Activated naive CD8-positive, alpha-beta T cell treated with anti-CD3 and anti-CD28 coated beads, Interleukin-2, amount 10 ng/mL, durations not matched to agents 7 days and 5 days (primary cell): ENCODE measurements at regions not wholly inside any gene's neighbourhood (a gene's known extent, or its start where the extent isn't known, plus 50 kb on each side); places are given as distances from the start of the nearest gene placed in this dataset.
A peak's percentile ranks its signal among the peaks of the same experiment; 100 is the strongest.

Experiments used
- ATAC-seq: fragments of 150-1000 bp; cut with Tn5 transposase; one replicate; pipeline ENCODE4 v1.10.0; 2021; ENCODE audit warnings: low read depth, moderate library complexity
- POLR2A ChIA-PET: fragments of 350-600 bp; sonication (Branson Sonifier 250); formaldehyde crosslinking; loops from one replicate; lab custom pipeline; 2021; ENCODE audit warnings: antibody characterized with exemption; lab: Charles Lee
- DNase-seq: peaks from one replicate; pipeline ENCODE4 v3.0.0; 2021
- H3K27ac Mint-ChIP-seq: one replicate; pipeline ENCODE4 v1.8.0; 2022; ENCODE audit warnings: mild to moderate bottlenecking, mixed read lengths
- H3K27me3 Mint-ChIP-seq: one replicate; pipeline ENCODE4 v1.8.0; 2022; ENCODE audit warnings: mild to moderate bottlenecking, moderate library complexity, mixed read lengths
- H3K36me3 Mint-ChIP-seq: one replicate; pipeline ENCODE4 v1.8.0; 2021; ENCODE audit warnings: mild to moderate bottlenecking, mixed read lengths
- H3K4me1 Mint-ChIP-seq: one replicate; pipeline ENCODE4 v1.8.0; 2021; ENCODE audit warnings: mixed read lengths
- H3K4me3 Mint-ChIP-seq: one replicate; pipeline ENCODE4 v1.8.0; 2022; ENCODE audit warnings: mild to moderate bottlenecking, moderate library complexity, mixed read lengths
- H3K9me3 Mint-ChIP-seq: one replicate; pipeline ENCODE4 v1.8.0; 2021; ENCODE audit warnings: mixed read lengths

- Mint-ChIP-seq H3K36me3 (no peaks in the 10 kb centered on the region), H3K4me1 (peaks cover 68% of the 10 kb centered on the region), H3K27ac (no peak overlapping the region), H3K27me3 (peaks cover 1% of the 10 kb centered on the region), H3K4me3 (no peak overlapping the region), H3K9me3 (no peaks in the 10 kb centered on the region)
- POLR2A ChIA-PET, result no interaction called here
- no peak for ATAC-seq
- no peak for DNase-seq
These were observed 153.8 kb downstream of the CEBPB start for GRCh38 chr20:50344232-50345071.

DNA sequence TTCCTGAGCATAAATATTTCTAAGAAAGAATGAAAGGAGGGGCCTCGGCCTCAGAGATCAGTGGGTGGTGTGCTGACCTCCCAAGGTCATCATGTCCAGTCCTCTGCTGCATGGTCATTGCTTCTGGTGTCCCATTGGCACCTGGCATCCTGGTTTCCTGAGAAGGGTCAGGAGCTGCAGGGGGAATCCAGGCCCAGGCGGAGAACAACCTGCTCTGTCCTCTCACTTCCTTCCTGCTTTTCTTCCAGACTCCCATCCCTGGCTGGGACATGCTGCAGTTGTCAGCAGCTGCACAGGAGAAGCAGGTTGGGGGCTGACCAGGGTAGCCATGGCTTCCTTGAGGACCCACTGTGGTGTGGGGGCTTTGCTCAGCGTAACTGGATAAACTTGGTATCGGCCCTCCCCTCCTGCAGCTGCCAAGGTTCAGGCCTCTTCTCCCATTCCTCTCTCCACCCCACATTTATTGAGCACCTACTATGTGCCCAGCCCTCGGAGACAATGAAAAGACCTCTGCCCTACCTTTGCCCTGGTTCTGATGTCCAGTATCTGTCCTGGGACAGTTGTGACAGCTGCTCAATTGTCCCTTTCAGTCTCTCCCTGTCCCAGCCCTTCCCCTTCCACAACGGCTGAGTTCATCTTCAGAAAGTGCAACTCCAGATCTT, 155.2 kb downstream of the CEBPB start:
- peak overlapping the region; percentile 19 for H3K27ac Mint-ChIP-seq
- H3K36me3 Mint-ChIP-seq, result no peaks in the 10 kb centered on the region
- DNase-seq, result no peak
- peaks cover 1% of the 10 kb centered on the region for H3K27me3 Mint-ChIP-seq
- POLR2A ChIA-PET, result interaction anchor here (0.9 to 1.4 kb wide), 2 partner anchors 9 to 155 kb away, joined by 3 read pairs; no protein-coding TSS in a partner anchor
- peaks cover 65% of the 10 kb centered on the region for H3K4me1 Mint-ChIP-seq
- no peaks in the 10 kb centered on the region for H3K9me3 Mint-ChIP-seq
- no peak for ATAC-seq
- peak overlapping the region; percentile 15 for H3K4me3 Mint-ChIP-seq

- Mint-ChIP-seq H3K9me3 (no peaks in the 10 kb centered on the region), H3K36me3 (no peaks in the 10 kb centered on the region), H3K27ac (peak overlapping the region; percentile 28), H3K4me3 (peak overlapping the region; percentile 15), H3K4me1 (peaks cover 65% of the 10 kb centered on the region), H3K27me3 (peaks cover 1% of the 10 kb centered on the region)
- POLR2A ChIA-PET, result interaction anchor here (0.7 to 1.4 kb wide), 3 partner anchors 8 to 155 kb away, joined by 3 read pairs; no protein-coding TSS in a partner anchor
- no peak for DNase-seq
- ATAC-seq, result no peak
These were observed 156.0 kb downstream of the CEBPB start for GRCh38 chr20:50346374-50347283.

DNA sequence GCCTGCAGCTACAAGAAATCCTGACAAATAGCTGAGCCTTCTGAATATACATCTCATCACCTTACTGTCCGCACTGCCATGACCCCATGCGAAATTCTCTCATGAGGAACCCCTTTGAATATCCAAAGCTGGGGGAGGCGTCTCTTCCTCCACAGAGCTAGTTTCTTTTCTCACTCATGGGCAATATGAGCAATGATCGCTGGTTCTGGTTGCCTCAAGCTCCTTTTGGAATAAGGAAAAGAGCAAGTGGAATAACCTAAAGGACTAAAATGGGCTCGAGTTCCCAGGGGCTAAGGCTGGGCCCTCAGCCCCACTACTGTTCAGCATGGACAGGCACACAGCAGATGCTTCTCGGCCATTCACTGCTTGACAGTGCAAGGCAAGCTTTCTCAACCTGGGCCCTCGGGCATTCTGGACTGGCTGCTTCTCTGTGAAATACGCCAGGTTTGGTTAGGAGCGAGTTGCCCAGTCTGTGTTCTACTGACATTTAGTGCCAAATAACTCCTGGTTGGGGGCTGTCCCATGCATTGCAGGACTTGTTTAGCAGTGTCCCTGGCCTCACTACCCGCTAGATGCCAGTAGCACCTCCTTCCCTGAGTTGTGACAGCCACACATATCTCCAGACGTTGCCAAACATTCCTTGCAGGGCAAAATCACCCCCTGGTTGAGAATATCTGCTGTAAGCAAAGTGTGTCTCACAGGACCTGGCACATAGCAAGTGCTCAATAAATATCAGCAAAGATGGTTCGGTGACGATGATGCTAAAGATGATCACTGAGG, 156.8 kb downstream of the CEBPB start:
- no peaks in the 10 kb centered on the region for H3K9me3 Mint-ChIP-seq
- DNase-seq, result no peak
- ATAC-seq, result no peak
- peaks cover 1% of the 10 kb centered on the region for H3K27me3 Mint-ChIP-seq
- POLR2A ChIA-PET, result interaction anchor here (0.7 to 1.4 kb wide), 2 partner anchors 9 to 156 kb away, joined by 3 read pairs; no protein-coding TSS in a partner anchor
- H3K27ac Mint-ChIP-seq, result no peak overlapping the region
- H3K4me3 Mint-ChIP-seq, result no peak overlapping the region
- no peaks in the 10 kb centered on the region for H3K36me3 Mint-ChIP-seq
- peaks cover 58% of the 10 kb centered on the region for H3K4me1 Mint-ChIP-seq

DNA sequence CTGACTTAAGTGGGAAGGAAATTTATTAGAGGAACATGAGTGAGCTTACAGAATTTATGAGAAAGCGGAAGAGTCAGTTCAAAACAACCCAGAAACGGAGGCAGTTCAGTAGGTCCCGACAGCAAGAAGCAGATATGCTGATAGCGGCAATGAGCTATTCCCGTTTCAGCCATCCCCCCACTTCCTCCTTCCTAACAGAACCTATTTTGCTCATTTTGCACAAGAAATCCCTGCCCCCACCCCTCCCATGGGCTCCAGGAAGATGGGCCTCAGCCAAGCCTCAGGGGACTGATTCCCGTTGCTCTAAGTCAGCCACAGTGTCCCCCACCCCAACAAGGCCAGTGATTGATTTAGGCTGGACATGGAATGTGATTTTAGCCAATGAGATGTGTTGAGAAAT, 157.5 kb downstream of the CEBPB start:
- H3K9me3 Mint-ChIP-seq, result no peaks in the 10 kb centered on the region
- no peak for ATAC-seq
- DNase-seq, result no peak
- no peaks in the 10 kb centered on the region for H3K36me3 Mint-ChIP-seq
- no peak overlapping the region for H3K4me3 Mint-ChIP-seq
- POLR2A ChIA-PET, result no interaction called here
- peaks cover 56% of the 10 kb centered on the region for H3K4me1 Mint-ChIP-seq
- peaks cover 1% of the 10 kb centered on the region for H3K27me3 Mint-ChIP-seq
- H3K27ac Mint-ChIP-seq, result no peak overlapping the region

DNA sequence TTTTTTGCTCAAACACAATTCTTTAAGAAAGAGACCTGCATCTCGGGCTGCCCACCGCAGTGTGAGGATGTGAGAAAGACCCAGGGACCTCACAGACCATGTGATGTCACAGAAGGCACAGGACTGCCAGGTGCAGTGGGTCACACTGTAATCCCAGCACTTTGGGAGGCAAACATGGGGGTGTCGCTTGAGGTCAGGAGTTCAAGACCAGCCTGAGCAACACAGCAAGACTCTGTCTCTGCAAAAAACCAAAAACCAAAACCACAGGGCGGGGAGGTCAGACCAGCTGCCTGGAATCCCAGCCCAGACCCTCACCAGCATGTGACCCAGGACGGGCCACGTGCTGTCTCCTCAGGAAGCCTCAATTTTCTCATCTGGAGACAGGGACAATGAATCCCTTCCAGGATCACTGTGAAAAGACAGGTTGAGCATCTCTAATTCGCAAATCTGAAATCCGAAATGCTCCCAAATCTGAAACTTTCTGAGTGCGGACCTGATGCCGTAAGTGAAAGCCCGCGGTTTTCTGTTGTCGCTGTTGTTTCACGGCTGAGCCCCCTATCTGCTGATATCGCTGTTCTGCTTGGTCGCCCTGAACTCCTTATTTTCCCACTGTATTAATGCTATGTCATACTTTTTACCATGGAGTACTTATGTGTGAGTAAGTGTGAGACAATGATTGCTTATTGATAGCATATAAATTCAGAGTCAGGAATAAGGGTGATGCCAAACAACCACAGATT, 159.5 kb upstream of the PTPN1 start:
- Mint-ChIP-seq H3K27ac (peak overlapping the region; percentile 33), H3K4me1 (peaks cover 50% of the 10 kb centered on the region), H3K36me3 (no peaks in the 10 kb centered on the region), H3K9me3 (no peaks in the 10 kb centered on the region), H3K4me3 (peak overlapping the region; percentile 28), H3K27me3 (peaks cover 1% of the 10 kb centered on the region)
- no peak for DNase-seq
- POLR2A ChIA-PET, result interaction anchor here (0.7 to 2.1 kb wide), 2 partner anchors 12 to 26 kb away, joined by 3 to 16 read pairs; no protein-coding TSS in a partner anchor
- no peak for ATAC-seq

DNA sequence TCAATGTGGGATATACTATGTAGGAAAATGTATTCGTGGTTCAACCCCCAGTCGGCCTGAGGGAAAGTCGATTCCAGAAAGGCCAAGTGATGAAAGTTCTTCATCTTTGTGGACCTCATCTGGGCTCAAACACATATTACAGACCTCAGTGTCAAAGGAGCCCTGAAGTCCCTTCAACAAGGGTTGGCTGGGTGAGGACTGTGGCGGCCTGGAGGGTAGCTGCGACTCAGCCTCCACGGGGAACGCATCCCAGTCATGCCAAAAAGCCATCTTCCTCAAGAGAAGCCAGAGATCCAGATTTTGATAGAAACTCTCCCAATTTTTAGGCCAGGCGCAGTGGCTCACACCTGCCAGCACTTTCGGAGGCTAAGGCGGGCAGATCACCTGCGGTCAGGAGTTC, 158.6 kb upstream of the PTPN1 start:
- Mint-ChIP-seq H3K27ac (no peak overlapping the region), H3K9me3 (no peaks in the 10 kb centered on the region), H3K4me1 (peaks cover 43% of the 10 kb centered on the region), H3K27me3 (peaks cover 1% of the 10 kb centered on the region), H3K36me3 (no peaks in the 10 kb centered on the region), H3K4me3 (no peak overlapping the region)
- DNase-seq (no peak), ATAC-seq (no peak)
- POLR2A ChIA-PET, result no interaction called here

DNA sequence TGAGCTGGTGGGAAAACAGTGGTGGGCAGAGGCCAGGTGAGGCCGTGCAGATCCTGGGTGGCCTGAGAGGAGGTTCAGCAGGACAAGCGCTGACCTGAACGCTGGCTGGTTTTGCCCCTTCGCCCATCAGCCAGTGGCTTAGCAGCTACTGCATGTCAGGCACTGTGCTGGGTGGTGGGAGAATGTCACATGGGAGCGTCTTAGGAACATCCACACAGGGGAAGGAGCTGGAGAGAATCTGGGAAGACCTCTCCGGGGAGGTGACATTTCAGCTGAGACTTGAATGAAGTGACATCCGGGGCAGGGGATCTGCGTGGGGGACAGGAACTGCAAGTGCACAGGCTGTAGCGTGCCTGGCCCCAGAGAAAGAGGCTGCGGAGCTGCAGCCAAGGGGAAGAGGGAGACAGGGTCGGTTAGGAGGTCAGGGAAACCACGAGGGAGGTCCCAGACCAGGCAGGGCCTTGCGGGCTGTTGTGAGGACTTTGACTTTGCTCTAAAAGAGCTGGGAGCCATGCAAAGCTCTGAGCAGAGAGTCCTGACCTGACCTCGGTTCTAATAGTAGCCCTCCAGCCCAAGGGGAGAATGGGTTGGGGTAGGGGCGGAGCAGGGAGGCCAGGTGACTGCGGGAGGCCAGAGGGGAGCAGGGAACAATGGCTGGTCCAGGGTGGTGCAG, 156.8 kb upstream of the PTPN1 start:
- Mint-ChIP-seq H3K36me3 (no peaks in the 10 kb centered on the region), H3K4me1 (peaks cover 28% of the 10 kb centered on the region), H3K27me3 (peaks cover 1% of the 10 kb centered on the region), H3K4me3 (peak overlapping the region; percentile 9), H3K9me3 (no peaks in the 10 kb centered on the region), H3K27ac (peak overlapping the region; percentile 9)
- DNase-seq (no peak), ATAC-seq (peak; percentile 25)
- POLR2A ChIA-PET, result interaction anchor here (0.8 kb wide), 1 partner anchor 16 kb away, joined by 3 read pairs; no protein-coding TSS in a partner anchor

DNA sequence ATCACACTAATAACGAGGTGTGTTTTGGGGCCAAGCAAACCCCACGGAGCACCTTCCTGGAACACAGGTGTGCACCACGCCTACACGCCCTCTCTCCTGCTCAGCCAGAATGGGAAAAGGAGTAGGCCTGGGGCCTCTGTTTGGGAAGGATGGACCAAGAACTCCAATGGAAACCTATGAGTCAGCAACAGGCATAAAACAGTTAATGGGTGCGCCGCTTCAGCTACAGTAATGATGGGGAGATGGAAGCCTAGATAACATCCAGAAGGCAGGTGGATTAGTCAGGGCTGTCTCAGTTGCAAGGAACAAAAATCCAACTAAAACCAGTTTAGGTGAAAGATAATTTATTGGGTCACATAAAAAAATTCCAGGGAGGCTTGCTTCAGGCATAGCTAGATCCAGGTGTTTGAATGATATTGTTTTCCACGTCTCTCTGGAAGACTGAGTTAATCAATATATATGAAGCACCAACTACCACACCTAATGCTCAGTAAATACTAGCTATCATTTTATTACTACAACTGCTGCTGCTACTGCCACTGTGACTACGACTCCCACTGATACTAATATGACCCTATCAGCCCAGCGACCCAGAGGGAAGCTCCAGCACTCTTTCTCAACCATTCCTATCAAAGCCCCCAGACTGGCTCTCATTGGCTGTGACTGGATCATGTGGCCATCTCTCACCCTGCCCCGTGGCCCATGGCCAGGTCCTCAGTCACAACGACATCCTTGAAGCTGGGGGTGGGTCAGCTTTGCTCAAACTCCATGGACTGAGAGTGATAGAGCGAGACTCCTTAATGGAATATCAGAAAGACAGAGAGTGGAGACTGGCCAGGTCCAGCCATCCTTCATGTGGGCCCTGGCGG, 155.2 kb upstream of the PTPN1 start:
- no peak for ATAC-seq
- Mint-ChIP-seq H3K27ac (no peak overlapping the region), H3K4me1 (peaks cover 23% of the 10 kb centered on the region), H3K36me3 (no peaks in the 10 kb centered on the region), H3K4me3 (no peak overlapping the region), H3K9me3 (no peaks in the 10 kb centered on the region), H3K27me3 (no peaks in the 10 kb centered on the region)
- no peak for DNase-seq
- POLR2A ChIA-PET, result interaction anchor here (0.8 to 1.5 kb wide), 2 partner anchors 9 to 17 kb away, joined by 3 read pairs; no protein-coding TSS in a partner anchor

- Mint-ChIP-seq H3K27ac (no peak overlapping the region), H3K27me3 (no peaks in the 10 kb centered on the region), H3K4me1 (peaks cover 17% of the 10 kb centered on the region), H3K36me3 (no peaks in the 10 kb centered on the region), H3K9me3 (no peaks in the 10 kb centered on the region), H3K4me3 (no peak overlapping the region)
- ATAC-seq, result no peak
- no peak for DNase-seq
- POLR2A ChIA-PET, result interaction anchor here (0.8 to 1.5 kb wide), 2 partner anchors 10 to 17 kb away, joined by 3 read pairs; no protein-coding TSS in a partner anchor
These were observed 154.3 kb upstream of the PTPN1 start for GRCh38 chr20:50355590-50356524.
